ENCODE measurements at regions not wholly inside any gene's neighbourhood (a gene's known extent, or its start where the extent isn't known, plus 50 kb on each side); places are given as distances from the start of the nearest gene placed in this dataset.

GRCh38 chr12:67088401-67089118, 180.6 kb upstream of the CAND1 start:
- Histone ChIP-seq H3T11ph (ENCODE audit: low read length) (no peak overlapping the region), H3K56ac (ENCODE audit: insufficient read length, low read depth, low read length) (no peak overlapping the region), H2BK120ac (ENCODE audit: low read depth, low read length, poor library complexity, severe bottlenecking) (no peak overlapping the region), H2BK5ac (ENCODE audit: insufficient read length, low read length) (no peak overlapping the region), H2AFZ (ENCODE audit: low read length) (no peak overlapping the region), H3K4me1 (ENCODE audit: insufficient read depth, low read length) (no peaks in the 10 kb centered on the region), H2BK20ac (ENCODE audit: low read depth, low read length, poor library complexity, severe bottlenecking) (no peak overlapping the region), H3K9me3 (ENCODE audit: control insufficient read depth, low read depth, low read length) (no peaks in the 10 kb centered on the region), H3K4ac (ENCODE audit: low read depth, low read length) (no peak overlapping the region), H2AK5ac (ENCODE audit: insufficient read length, low read length) (no peak overlapping the region), H4K91ac (ENCODE audit: insufficient read length, low read depth, low read length) (no peak overlapping the region), H2BK12ac (ENCODE audit: insufficient read length, low read depth, low read length) (no peak overlapping the region), H4K5ac (ENCODE audit: insufficient read length, low read depth, low read length) (no peak overlapping the region), H3K79me1 (ENCODE audit: insufficient read depth, low read depth, low read length, poor library complexity, severe bottlenecking) (no peaks in the 10 kb centered on the region), H4K20me1 (ENCODE audit: control insufficient read depth, insufficient read depth, insufficient read length) (no peaks in the 10 kb centered on the region), H3K9ac (ENCODE audit: extremely low read depth, insufficient read length, low read length) (no peak overlapping the region), H4K8ac (replicated peaks; ENCODE audit: insufficient read length, low read depth, low read length) (no peak overlapping the region), H3K79me2 (ENCODE audit: insufficient read depth, low read length) (no peaks in the 10 kb centered on the region), H3K4me2 (ENCODE audit: insufficient read depth, insufficient read length, low read length) (no peak overlapping the region), H3K18ac (ENCODE audit: insufficient read length, low read depth, low read length) (no peak overlapping the region), H3K23ac (ENCODE audit: insufficient read length, low read depth, low read length) (no peak overlapping the region), H2BK15ac (ENCODE audit: low read depth, low read length) (no peak overlapping the region), H3K23me2 (ENCODE audit: insufficient read length, low read depth, low read length, poor library complexity, severe bottlenecking) (no peaks in the 10 kb centered on the region), H3K27me3 (ENCODE audit: insufficient read depth, low read length) (no peaks in the 10 kb centered on the region), H3K14ac (ENCODE audit: insufficient read depth, low read length) (no peak overlapping the region), H3K27ac (ENCODE audit: insufficient read length, low read depth, low read length) (no peak overlapping the region)
- Mint-ChIP-seq H3K36me3 (ENCODE audit: insufficient read depth in 1 of 3, low read depth in 3 of 3) (no peaks in the 10 kb centered on the region), H3K4me3 (no peak overlapping the region), H3K4me1 (peaks cover 9 to 15% of the 10 kb centered on the region in 2 experiments), H3K9me3 (no peaks in the 10 kb centered on the region; a peak in 2 of 5 replicates), H3K27ac (no peak overlapping the region), H3K27me3 (ENCODE audit: low read depth) (no peaks in the 10 kb centered on the region; the same call in 1 of the 2 replicates)
- no peak for DNase-seq
- no CpG with 5 or more reads among the region's 3 CpGs for WGBS (ENCODE audit: extremely low coverage, insufficient read length, low lambda C conversion rate)
- TF ChIP-seq CTCF (conservative IDR thresholded peaks at IDR 0.05), result no peak
